H9 (cell line): ENCODE measurements at regions not wholly inside any gene's neighbourhood (a gene's known extent, or its start where the extent isn't known, plus 50 kb on each side); places are given as distances from the start of the nearest gene placed in this dataset.

Experiments
- DNase-seq: peaks from one replicate; pipeline ENCODE4 v3.0.0-alpha.2; 2017
- H2AFZ ChIP-seq: one replicate; pipeline ENCODE4 v1.6.1; 2013; ENCODE audit warnings: mild to moderate bottlenecking, low read length, control low read depth, moderate library complexity
- H2AK5ac ChIP-seq: 2 replicates; pipeline ENCODE4 v1.6.1; 2013; ENCODE audit warnings: low read length, control low read depth, mixed read lengths; ENCODE audit not compliant: insufficient read length
- H2BK120ac ChIP-seq: one replicate; pipeline ENCODE4 v1.6.1; 2013; ENCODE audit warnings: low read depth, mild to moderate bottlenecking, low read length, control low read depth, inconsistent platforms; ENCODE audit not compliant: poor library complexity, severe bottlenecking
- H2BK12ac ChIP-seq: 2 replicates; pipeline ENCODE4 v1.6.1; 2013; ENCODE audit warnings: low read length, control low read depth, mixed read lengths, low read depth; ENCODE audit not compliant: insufficient read length
- H2BK15ac ChIP-seq: 2 replicates; pipeline ENCODE4 v1.6.1; 2013; ENCODE audit warnings: low read depth, low read length, control low read depth
- H2BK20ac ChIP-seq: one replicate; pipeline ENCODE4 v1.6.1; 2013; ENCODE audit warnings: low read depth, mild to moderate bottlenecking, low read length, control low read depth, inconsistent platforms; ENCODE audit not compliant: poor library complexity, severe bottlenecking
- H2BK5ac ChIP-seq: 2 replicates; pipeline ENCODE4 v1.6.1; 2013; ENCODE audit warnings: low read length, control low read depth, mixed read lengths; ENCODE audit not compliant: insufficient read length
- H3K14ac ChIP-seq: 2 replicates; pipeline ENCODE4 v1.6.1; 2013; ENCODE audit warnings: low read length, control low read depth; ENCODE audit not compliant: insufficient read depth
- H3K18ac ChIP-seq: 2 replicates; pipeline ENCODE4 v1.6.1; 2013; ENCODE audit warnings: low read depth, mild to moderate bottlenecking, mixed read lengths, low read length, control low read depth; ENCODE audit not compliant: insufficient read length
- H3K23ac ChIP-seq: 2 replicates; pipeline ENCODE4 v1.6.1; 2013; ENCODE audit warnings: low read length, control low read depth, mixed read lengths, low read depth; ENCODE audit not compliant: insufficient read length
- H3K23me2 ChIP-seq: 2 replicates; pipeline ENCODE4 v1.6.1; 2013; ENCODE audit warnings: low read depth, mild to moderate bottlenecking, mixed read lengths, low read length, control low read depth; ENCODE audit not compliant: insufficient read length, poor library complexity, severe bottlenecking
- H3K27ac ChIP-seq: 2 replicates; pipeline ENCODE4 v1.5.1; 2013; ENCODE audit warnings: low read length, control low read depth, mixed read lengths, low read depth; ENCODE audit not compliant: insufficient read length
- H3K27me3 ChIP-seq: 2 replicates; pipeline ENCODE4 v1.6.1; 2013; ENCODE audit warnings: low read length, control low read depth, inconsistent platforms; ENCODE audit not compliant: insufficient read depth
- H3K4ac ChIP-seq: 2 replicates; pipeline ENCODE4 v1.6.1; 2013; ENCODE audit warnings: low read depth, mild to moderate bottlenecking, control low read depth, inconsistent platforms, low read length, moderate library complexity
- H3K4me1 ChIP-seq: 2 replicates; pipeline ENCODE4 v1.6.1; 2013; ENCODE audit warnings: low read length, control low read depth, inconsistent platforms; ENCODE audit not compliant: insufficient read depth
- H3K4me2 ChIP-seq: 2 replicates; pipeline ENCODE4 v1.6.1; 2013; ENCODE audit warnings: low read length, control low read depth, mixed read lengths; ENCODE audit not compliant: insufficient read length, insufficient read depth
- H3K56ac ChIP-seq: 2 replicates; pipeline ENCODE4 v1.6.1; 2013; ENCODE audit warnings: low read depth, mild to moderate bottlenecking, mixed read lengths, low read length, control low read depth; ENCODE audit not compliant: insufficient read length
- H3K79me1 ChIP-seq: 2 replicates; pipeline ENCODE4 v1.6.1; 2013; ENCODE audit warnings: low read depth, mild to moderate bottlenecking, moderate library complexity, low read length, control low read depth, inconsistent platforms; ENCODE audit not compliant: insufficient read depth, poor library complexity, severe bottlenecking
- H3K79me2 ChIP-seq: 2 replicates; pipeline ENCODE4 v1.6.1; 2013; ENCODE audit warnings: low read length, control low read depth, inconsistent platforms; ENCODE audit not compliant: insufficient read depth
- H3K9ac ChIP-seq: 2 replicates; pipeline ENCODE4 v1.6.1; 2013; ENCODE audit warnings: low read length, control low read depth, mixed read lengths; ENCODE audit not compliant: insufficient read length; ENCODE audit errors: extremely low read depth
- H3K9me3 ChIP-seq: one replicate; pipeline ENCODE4 v1.6.1; 2013; ENCODE audit warnings: low read depth, low read length, inconsistent platforms; ENCODE audit not compliant: control insufficient read depth
- H3T11ph ChIP-seq: one replicate; pipeline ENCODE4 v1.6.1; 2013; ENCODE audit warnings: mild to moderate bottlenecking, low read length, control low read depth, inconsistent platforms
- H4K20me1 ChIP-seq: one replicate; pipeline ENCODE4 v1.6.1; 2013; ENCODE audit not compliant: control insufficient read depth, insufficient read length, insufficient read depth
- H4K5ac ChIP-seq: 2 replicates; pipeline ENCODE4 v1.6.1; 2013; ENCODE audit warnings: low read depth, mild to moderate bottlenecking, mixed read lengths, low read length, control low read depth; ENCODE audit not compliant: insufficient read length
- H4K8ac ChIP-seq: replicated peaks from 2 replicates; pipeline ENCODE4 v1.6.1; 2013; ENCODE audit warnings: low read length, control low read depth, mixed read lengths, low read depth; ENCODE audit not compliant: insufficient read length
- H4K91ac ChIP-seq: 2 replicates; pipeline ENCODE4 v1.6.1; 2013; ENCODE audit warnings: low read depth, mild to moderate bottlenecking, moderate library complexity, mixed read lengths, low read length, control low read depth; ENCODE audit not compliant: insufficient read length
- H3K27ac Mint-ChIP-seq, 3 experiments: 2 replicates in 2 of 3; 3 replicates in 1 of 3; pipeline ENCODE4 v1.8.0; 2020 to 2021; ENCODE audit warnings: mixed read lengths in 3 of 3, mild to moderate bottlenecking in 1 of 3, moderate library complexity in 1 of 3
- H3K27me3 Mint-ChIP-seq: 2 replicates; pipeline ENCODE4 v1.8.0; 2021; ENCODE audit warnings: low read depth, mild to moderate bottlenecking, moderate library complexity, mixed read lengths
- H3K36me3 Mint-ChIP-seq, 3 experiments: 2 replicates in 2 of 3; 3 replicates in 1 of 3; pipeline ENCODE4 v1.8.0; 2020 to 2021; ENCODE audit warnings: low read depth in 3 of 3, mixed read lengths in 3 of 3; ENCODE audit not compliant: insufficient read depth in 1 of 3
- H3K4me1 Mint-ChIP-seq, 2 experiments: 2 replicates each; pipeline ENCODE4 v1.8.0; 2020; ENCODE audit warnings: mixed read lengths in 2 of 2
- H3K4me3 Mint-ChIP-seq, 2 experiments: 2 replicates in 1 of 2; 3 replicates in 1 of 2; pipeline ENCODE4 v1.8.0; 2020 to 2021; ENCODE audit warnings: mild to moderate bottlenecking in 2 of 2, mixed read lengths in 2 of 2, moderate library complexity in 1 of 2
- H3K9me3 Mint-ChIP-seq, 2 experiments: 2 replicates in 1 of 2; 3 replicates in 1 of 2; pipeline ENCODE4 v1.8.0; 2020; ENCODE audit warnings: mild to moderate bottlenecking in 2 of 2, mixed read lengths in 2 of 2, moderate library complexity in 1 of 2
- WGBS: extraction: QIAGEN DNeasy Blood & Tissue Kit; methylation state at CpG from one replicate; pipeline ENCODE4 v1.1.7; 2013; ENCODE audit warnings: missing lambda C conversion rate, low lambda C conversion rate, mixed read lengths; ENCODE audit not compliant: insufficient read length; ENCODE audit errors: extremely low coverage; 5-methylcytosine and 5-hydroxymethylcytosine counted together
- TF ChIP-seq, protein P1 (sequence below): fragments of 200-600 bp; sonication (generic); conservative IDR thresholded peaks from 3 replicates; pipeline ENCODE4 v1.8.0; 2021; ENCODE audit warnings: antibody characterized with exemption, mild to moderate bottlenecking

GRCh38 chr12:115348301-115348700, 664.3 kb upstream of the TBX3 start:
- Mint-ChIP-seq H3K27ac (peak overlapping the region in 1 of 3 experiments; percentile 46; a peak in 1 of 7 replicates), H3K36me3 (peaks cover 0 to under 1% (median 0%) of the 10 kb centered on the region in 3 experiments; a peak in 2 of 7 replicates), H3K4me3 (no peak overlapping the region), H3K4me1 (no peaks in the 10 kb centered on the region), H3K27me3 (peaks cover 2% of the 10 kb centered on the region; the same call in 1 of the 2 replicates), H3K9me3 (peaks cover 0 to under 1% of the 10 kb centered on the region in 2 experiments; a peak in 3 of 5 replicates)
- no peaks in the 10 kb centered on the region for H3K9me3 ChIP-seq
- no CpG with 5 or more reads among the region's 16 CpGs for WGBS
- H3K4ac ChIP-seq, result no peak overlapping the region
- H2BK12ac ChIP-seq, result no peak overlapping the region
- no peak overlapping the region for H2BK20ac ChIP-seq
- no peak overlapping the region for H3K27ac ChIP-seq
- H3K27me3 ChIP-seq, result no peaks in the 10 kb centered on the region
- TF ChIP-seq, protein P1, sequence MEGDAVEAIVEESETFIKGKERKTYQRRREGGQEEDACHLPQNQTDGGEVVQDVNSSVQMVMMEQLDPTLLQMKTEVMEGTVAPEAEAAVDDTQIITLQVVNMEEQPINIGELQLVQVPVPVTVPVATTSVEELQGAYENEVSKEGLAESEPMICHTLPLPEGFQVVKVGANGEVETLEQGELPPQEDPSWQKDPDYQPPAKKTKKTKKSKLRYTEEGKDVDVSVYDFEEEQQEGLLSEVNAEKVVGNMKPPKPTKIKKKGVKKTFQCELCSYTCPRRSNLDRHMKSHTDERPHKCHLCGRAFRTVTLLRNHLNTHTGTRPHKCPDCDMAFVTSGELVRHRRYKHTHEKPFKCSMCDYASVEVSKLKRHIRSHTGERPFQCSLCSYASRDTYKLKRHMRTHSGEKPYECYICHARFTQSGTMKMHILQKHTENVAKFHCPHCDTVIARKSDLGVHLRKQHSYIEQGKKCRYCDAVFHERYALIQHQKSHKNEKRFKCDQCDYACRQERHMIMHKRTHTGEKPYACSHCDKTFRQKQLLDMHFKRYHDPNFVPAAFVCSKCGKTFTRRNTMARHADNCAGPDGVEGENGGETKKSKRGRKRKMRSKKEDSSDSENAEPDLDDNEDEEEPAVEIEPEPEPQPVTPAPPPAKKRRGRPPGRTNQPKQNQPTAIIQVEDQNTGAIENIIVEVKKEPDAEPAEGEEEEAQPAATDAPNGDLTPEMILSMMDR, result no peak
- no peak overlapping the region for H3K4me2 ChIP-seq
- H3K14ac ChIP-seq, result no peak overlapping the region
- H2BK5ac ChIP-seq, result no peak overlapping the region
- H3K79me2 ChIP-seq, result no peaks in the 10 kb centered on the region
- no peak overlapping the region for H4K8ac ChIP-seq
- H4K5ac ChIP-seq, result no peak overlapping the region
- no peaks in the 10 kb centered on the region for H4K20me1 ChIP-seq
- no peaks in the 10 kb centered on the region for H3K79me1 ChIP-seq
- no peak overlapping the region for H2AK5ac ChIP-seq
- H2AFZ ChIP-seq, result no peak overlapping the region
- H3K23me2 ChIP-seq, result no peaks in the 10 kb centered on the region
- H3K18ac ChIP-seq, result no peak overlapping the region
- H3K4me1 ChIP-seq, result no peaks in the 10 kb centered on the region
- no peak overlapping the region for H3T11ph ChIP-seq
- H3K9ac ChIP-seq, result no peak overlapping the region
- H2BK15ac ChIP-seq, result no peak overlapping the region
- H3K23ac ChIP-seq, result no peak overlapping the region
- no peak overlapping the region for H2BK120ac ChIP-seq
- no peak overlapping the region for H4K91ac ChIP-seq
- no peak for DNase-seq
- H3K56ac ChIP-seq, result no peak overlapping the region
